ENCODE measurements at regions not wholly inside any gene's neighbourhood (a gene's known extent, or its start where the extent isn't known, plus 50 kb on each side); places are given as distances from the start of the nearest gene placed in this dataset.

DNA sequence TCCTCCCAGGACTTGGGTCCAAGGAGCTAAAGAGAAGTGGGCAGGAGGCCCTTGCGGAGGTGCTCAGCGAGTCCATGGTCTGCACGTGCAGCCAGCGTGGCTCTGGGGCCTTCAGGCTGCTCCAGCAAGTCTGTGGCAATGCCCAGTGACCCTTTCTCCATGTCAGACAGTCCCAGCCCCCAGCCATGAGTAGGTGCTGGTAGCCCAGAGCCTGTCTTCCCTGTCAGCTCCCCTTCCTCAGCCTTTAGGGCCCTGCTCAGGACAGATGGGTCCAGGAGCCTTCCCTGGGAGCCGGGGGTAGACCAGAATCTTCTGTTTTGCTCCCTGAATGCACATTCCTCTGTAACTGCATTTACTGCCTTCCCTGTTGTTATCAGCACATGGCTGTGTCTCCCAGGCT is 147.2 kb upstream of the IRX2 start:
- DNase-seq (ENCODE audit: low read depth in 2 of 2) = no peak

- no peak for DNase-seq (ENCODE audit: low read depth in 2 of 2)
Observed at GRCh38 chr5:2897276-2897961, 145.9 kb upstream of the IRX2 start.

GRCh38 chr5:2896371-2897275 is 145.1 kb upstream of the IRX2 start:
- DNase-seq (ENCODE audit: low read depth in 2 of 2) = no peak

DNA sequence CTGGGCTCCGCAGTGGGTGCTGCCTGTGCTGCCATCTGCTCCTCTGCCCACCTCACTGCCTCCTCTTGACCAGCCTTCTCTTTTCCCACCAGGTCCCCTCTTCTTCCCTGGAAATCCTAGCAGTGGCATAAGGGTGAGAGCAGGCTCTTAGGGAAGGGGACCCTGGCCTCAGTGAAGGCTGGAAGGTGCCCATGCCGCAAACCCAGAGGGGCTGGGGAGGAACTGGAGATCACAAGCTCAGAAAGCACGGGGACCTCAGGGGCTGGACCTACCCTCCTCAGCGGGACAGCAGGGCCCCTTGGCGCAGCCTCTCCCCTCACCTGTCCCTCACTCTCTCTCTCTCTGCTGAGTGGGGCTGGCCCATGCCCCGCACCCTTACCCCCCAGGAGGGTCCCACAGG is 144.4 kb upstream of the IRX2 start:
- no peak for DNase-seq (ENCODE audit: low read depth in 2 of 2)

GRCh38 chr5:2895196-2895595 is 143.7 kb upstream of the IRX2 start:
- DNase-seq (ENCODE audit: low read depth in 2 of 2) = no peak

- DNase-seq (ENCODE audit: low read depth in 2 of 2) = no peak
Observed at GRCh38 chr5:2894736-2895135, 143.3 kb upstream of the IRX2 start.

DNA sequence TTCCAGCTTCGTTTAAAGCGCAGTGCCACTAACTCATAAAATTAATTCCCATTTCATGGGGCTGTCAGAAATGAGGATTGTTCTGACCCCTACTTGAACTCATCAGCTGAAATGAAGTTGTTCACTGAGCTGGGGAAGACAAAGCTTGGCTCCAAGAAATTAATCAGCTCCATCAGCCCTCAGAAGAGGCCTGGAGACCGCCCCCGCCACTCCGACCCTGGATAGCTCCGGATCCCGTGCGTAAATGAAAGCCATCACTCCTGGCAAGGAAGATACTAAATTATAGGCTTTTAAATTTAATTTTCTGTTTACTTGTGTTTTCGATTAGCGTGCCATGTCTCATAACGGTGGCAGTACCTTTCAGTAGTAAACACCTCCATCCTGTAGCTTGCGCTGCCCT is 142.8 kb upstream of the IRX2 start:
- DNase-seq (ENCODE audit: low read depth in 2 of 2) = no peak

DNA sequence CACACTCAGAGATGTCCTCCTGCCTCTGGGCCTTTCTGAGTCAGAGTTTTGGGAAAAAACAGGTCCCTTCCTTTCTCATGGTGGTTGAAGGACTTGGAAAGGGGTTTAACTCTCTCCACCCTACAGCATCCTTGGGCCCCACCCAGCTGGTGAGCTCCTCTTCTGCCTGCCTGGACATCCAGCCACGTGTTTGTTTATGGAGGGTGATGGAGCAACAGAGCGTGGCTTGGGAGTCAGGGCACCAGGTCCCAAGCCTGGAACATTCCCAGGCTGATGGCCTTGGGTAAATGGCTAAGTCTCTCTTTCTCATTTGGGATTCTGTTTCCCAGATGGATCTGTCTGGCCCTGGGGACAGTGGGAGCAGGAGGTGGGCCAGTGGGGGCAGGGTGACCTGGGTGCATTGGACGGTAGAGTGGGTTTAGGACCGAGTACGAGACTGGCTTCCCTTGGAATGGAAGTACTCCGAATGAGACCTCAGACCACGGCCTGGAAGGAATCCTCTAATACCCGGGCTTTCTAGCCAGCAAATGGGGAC is 141.1 kb upstream of the IRX2 start:
- DNase-seq (ENCODE audit: low read depth in 2 of 2) = no peak

GRCh38 chr5:2891781-2892180 is 140.3 kb upstream of the IRX2 start:
- DNase-seq (ENCODE audit: low read depth in 2 of 2) = no peak

GRCh38 chr5:2890011-2890410 is 138.5 kb upstream of the IRX2 start:
- no peak for DNase-seq (ENCODE audit: low read depth in 2 of 2)

DNA sequence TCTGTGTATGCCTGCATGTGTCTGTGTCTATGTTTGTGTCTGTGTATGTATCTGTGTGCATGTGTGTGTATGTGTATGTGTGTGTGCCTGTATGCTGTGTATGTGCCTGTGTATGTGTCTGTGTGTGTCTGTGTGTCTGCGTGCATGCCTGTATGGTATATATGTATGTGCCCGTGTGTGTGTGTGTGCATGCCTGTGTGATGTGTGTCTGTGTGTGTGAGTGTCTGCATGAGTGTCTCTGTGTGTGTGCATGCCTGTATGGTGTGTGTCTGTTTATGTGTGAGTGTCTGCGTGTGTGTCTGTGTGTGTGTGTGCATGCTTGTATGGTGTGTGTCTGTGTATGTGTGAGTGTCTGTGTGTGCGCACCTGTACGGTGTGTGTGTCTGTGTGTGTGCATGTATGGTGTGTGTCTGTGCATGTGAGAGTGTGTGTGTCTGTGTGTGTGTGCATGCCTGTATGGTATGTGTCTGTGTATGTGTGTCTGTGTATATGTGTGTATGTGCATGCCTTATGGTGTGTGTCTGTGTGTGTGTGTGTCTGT is 137.1 kb upstream of the IRX2 start:
- no peak for DNase-seq (ENCODE audit: low read depth in 2 of 2)

DNA sequence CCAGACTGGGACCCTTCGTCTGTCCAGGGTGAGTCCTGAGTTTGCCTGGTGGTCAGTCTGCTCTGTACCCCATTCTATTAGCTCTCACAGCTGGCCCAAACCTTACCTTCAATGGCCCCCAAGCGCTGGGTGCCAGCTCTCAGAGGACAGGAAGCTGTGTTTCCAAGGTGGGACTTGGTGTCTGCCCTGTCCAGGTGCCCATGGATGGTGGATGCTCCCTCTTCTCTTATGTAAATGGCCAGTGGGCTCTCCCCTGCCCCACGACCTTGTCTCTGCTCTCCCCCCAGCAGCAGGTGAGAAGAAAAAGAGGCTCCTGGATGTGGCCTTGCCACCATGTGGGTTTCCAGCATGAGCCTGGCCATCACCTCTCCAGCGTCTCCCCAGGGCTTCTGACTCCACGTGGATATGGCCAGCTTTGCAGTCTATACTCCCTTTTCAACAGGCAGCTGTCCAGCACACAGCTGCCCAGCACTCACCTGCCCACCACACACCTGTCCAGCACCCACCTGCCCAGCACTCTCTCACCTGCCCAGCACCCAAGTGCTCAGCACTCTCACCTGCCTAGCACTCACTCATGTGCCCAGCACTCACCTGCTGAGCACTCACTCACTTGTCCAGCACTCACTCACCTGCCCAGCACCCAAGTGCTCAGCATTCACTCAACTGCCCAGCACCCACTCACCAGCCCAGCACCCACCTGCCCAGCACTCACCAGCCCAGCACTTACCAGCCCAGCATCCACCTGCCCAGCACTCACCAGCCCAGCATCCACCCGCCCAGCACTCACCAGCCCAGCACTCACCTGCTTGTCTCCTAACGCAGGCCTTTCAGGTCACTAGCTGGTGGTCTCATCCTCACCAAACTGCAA is 136.2 kb upstream of the IRX2 start:
- DNase-seq (ENCODE audit: low read depth in 2 of 2) = no peak

- no peak for DNase-seq (ENCODE audit: low read depth in 2 of 2)
Observed at GRCh38 chr5:2886531-2886930, 135.1 kb upstream of the IRX2 start.

DNA sequence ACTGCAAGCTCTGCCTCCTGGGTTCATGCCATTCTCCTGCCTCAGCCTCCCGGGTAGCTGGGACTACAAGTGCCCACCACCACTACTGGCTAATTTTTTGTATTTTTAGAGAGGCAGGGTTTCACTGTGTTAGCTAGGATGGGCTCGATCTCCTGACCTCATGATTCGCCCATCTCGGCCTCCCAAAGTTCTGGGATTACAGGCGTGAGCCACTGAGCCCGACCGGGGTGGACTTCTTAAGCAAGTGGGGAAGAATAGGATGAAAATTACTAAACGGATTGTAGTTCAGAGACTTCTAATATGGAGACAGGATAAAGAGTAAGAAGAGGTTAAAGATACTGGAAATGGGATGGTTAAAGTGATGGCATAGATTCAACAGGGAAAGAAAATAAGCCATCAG is 132.3 kb upstream of the IRX2 start:
- DNase-seq (ENCODE audit: low read depth in 2 of 2) = no peak

DNA sequence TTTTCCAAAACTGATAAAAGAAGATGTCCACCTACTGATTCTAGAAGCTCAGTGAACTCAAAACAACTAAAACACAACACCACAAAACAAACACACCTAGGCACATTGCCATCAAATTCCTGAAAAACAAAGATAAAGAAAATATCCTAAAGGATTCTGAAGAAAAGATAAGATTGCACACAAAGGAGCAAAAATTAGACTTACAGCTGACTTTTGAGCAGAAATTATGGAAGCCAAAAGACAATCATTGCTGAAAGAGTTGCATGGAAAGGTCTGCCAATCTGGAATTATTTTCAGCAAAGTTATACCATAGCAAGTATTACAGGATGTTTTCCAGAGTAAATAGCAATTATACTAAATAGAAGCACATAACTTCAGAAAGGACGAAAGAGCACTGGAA is 128.2 kb upstream of the IRX2 start:
- no peak for DNase-seq (ENCODE audit: low read depth in 2 of 2)

- DNase-seq (ENCODE audit: low read depth in 2 of 2) = no peak
Observed at GRCh38 chr5:2877522-2877921, 126.0 kb upstream of the IRX2 start.

GRCh38 chr5:2876183-2876582 is 124.7 kb upstream of the IRX2 start:
- DNase-seq (ENCODE audit: low read depth in 2 of 2) = no peak

- no peak for DNase-seq (ENCODE audit: low read depth in 2 of 2)
Observed at GRCh38 chr5:2874099-2874498, 122.6 kb upstream of the IRX2 start.

- no peak for DNase-seq (ENCODE audit: low read depth in 2 of 2)
Observed at GRCh38 chr5:2872676-2873075, 121.2 kb upstream of the IRX2 start.

DNA sequence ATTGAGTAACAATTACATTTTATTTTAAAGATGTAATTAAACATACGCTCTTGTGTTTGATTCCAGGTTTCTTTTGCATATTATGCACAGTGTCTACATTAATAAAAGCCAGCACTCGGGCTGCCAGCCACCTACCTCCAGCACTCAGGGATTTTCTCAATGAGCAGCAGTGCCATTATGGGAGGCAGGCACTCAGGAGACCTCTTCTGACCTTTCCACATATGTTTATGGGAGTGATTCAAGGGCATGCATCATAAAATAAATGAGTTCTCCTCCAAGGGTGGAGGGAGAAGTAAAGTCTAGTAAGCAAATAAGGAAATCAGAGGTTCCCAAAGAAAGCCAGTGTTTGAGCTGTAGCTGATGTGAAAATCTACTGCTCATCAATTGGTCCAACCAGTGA is 119.8 kb upstream of the IRX2 start:
- no peak for DNase-seq (ENCODE audit: low read depth in 2 of 2)

GRCh38 chr5:2869471-2869870 is 118.0 kb upstream of the IRX2 start:
- DNase-seq (ENCODE audit: low read depth in 2 of 2) = no peak
